Spleen (tissue), 11 donors: ENCODE measurements at regions not wholly inside any gene's neighbourhood (a gene's known extent, or its start where the extent isn't known, plus 50 kb on each side); places are given as distances from the start of the nearest gene placed in this dataset.

ENCODE experiments used
- DNase-seq: peaks from one replicate; pipeline ENCODE4 v3.0.0-alpha.2; 2020
- H3K27ac ChIP-seq, 8 donors: fragments of 200-600 bp; sonication (generic) in 7 of 8; 1 replicate in 4 of 8; 2 replicates in 4 of 8; pipeline versions ENCODE4 v1.5.0 to v1.8.0; 2016 to 2021; ENCODE audit warnings: inconsistent platforms in 4 of 8, mild to moderate bottlenecking in 4 of 8, moderate library complexity in 1 of 8
- H3K27me3 ChIP-seq, 7 donors: fragments of 200-600 bp; sonication (generic) in 6 of 7; replicated peaks in 1 of 7; 1 replicate in 4 of 7; 2 replicates in 3 of 7; pipeline versions ENCODE4 v1.5.0 to v1.8.0; 2016 to 2021; ENCODE audit warnings: inconsistent platforms in 3 of 7, mild to moderate bottlenecking in 1 of 7
- H3K36me3 ChIP-seq, 6 donors: fragments of 200-600 bp; sonication (generic) in 5 of 6; 1 replicate in 4 of 6; 2 replicates in 2 of 6; pipeline versions ENCODE4 v1.5.0 to v1.8.0; 2016 to 2021; ENCODE audit warnings: inconsistent platforms in 2 of 6
- H3K4me1 ChIP-seq, 6 donors: fragments of 200-600 bp; sonication (generic) in 5 of 6; 1 replicate in 3 of 6; 2 replicates in 3 of 6; pipeline versions ENCODE4 v1.5.0 to v1.8.0; 2016 to 2021; ENCODE audit warnings: inconsistent platforms in 3 of 6
- H3K4me3 ChIP-seq, 8 donors: fragments of 200-600 bp; sonication (generic) in 7 of 8; 1 replicate in 4 of 8; 2 replicates in 4 of 8; pipeline versions ENCODE4 v1.5.0 to v1.8.0; 2016 to 2021; ENCODE audit warnings: inconsistent platforms in 4 of 8, mild to moderate bottlenecking in 4 of 8, moderate library complexity in 2 of 8
- H3K9me3 ChIP-seq, 8 donors: fragments of 200-600 bp; sonication (generic) in 7 of 8; 1 replicate in 4 of 8; 2 replicates in 4 of 8; pipeline versions ENCODE4 v1.5.0 to v1.8.0; 2016 to 2021; ENCODE audit warnings: inconsistent platforms in 4 of 8
- CTCF ChIP-seq, 11 experiments: fragments of 200-600 bp in 7 of 11; fragments of 450-650 bp in 4 of 11; sonication (generic) in 4 of 11; IDR thresholded peaks in 8 of 11; conservative IDR thresholded peaks in 3 of 11; 1 replicate in 7 of 11; 2 replicates in 4 of 11; pipeline versions ENCODE4 v1.4.0 to v1.8.0; 2016 to 2021; ENCODE audit warnings: antibody characterized with exemption in 11 of 11, inconsistent platforms in 4 of 11, mild to moderate bottlenecking in 1 of 11
- POLR2A ChIP-seq, 3 donors: fragments of 450-650 bp; IDR thresholded peaks; one replicate each; pipeline ENCODE4 v1.5.1; 2017; ENCODE audit warnings: antibody characterized with exemption in 3 of 3, mild to moderate bottlenecking in 1 of 3
- POLR2AphosphoS5 ChIP-seq, 3 donors: sonication (generic); formaldehyde crosslinking; IDR thresholded peaks; one replicate each; pipeline ENCODE4 v1.5.1; 2017; ENCODE audit warnings: antibody characterized with exemption in 3 of 3
- whole genome bisulfite sequencing, 5 donors: extraction: QIAGEN DNeasy Blood & Tissue Kit in 3 of 5; methylation state at CpG; one replicate each; pipeline versions ENCODE4 v1.1.5 to v1.1.7; 2013 to 2018; 5-methylcytosine and 5-hydroxymethylcytosine counted together
- intact Hi-C: fragments of 100-400 bp; cut with DNase I; formaldehyde crosslinking; loops from one replicate; pipeline ENCODE4 v1.15.0; 2023; ENCODE audit warnings: low total_unique reads
- donor health status: healthy with polysubstance abuse.
- donor health status: DM: no; HTN: no; CAD: no; lungs with moderate emphysema.
- donor health status: DM: no; HTN: no; CAD: no.
- donor health status: Bipolar disorder and iron deficiency.
- donor health status: healthy.
- donor health status: DM: no; HTN: no; CAD: no.
- donor health status: DM: yes; HTN: yes; CAD: no.

GRCh38 chr11:106425819-106426218 lies 348.4 kb downstream of the AASDHPPT start:
- Histone ChIP-seq H3K9me3 (no peaks in the 10 kb centered on the region), H3K27ac (no peak overlapping the region), H3K4me1 (no peaks in the 10 kb centered on the region), H3K27me3 (no peaks in the 10 kb centered on the region), H3K4me3 (no peak overlapping the region), H3K36me3 (no peaks in the 10 kb centered on the region)
- TF ChIP-seq POLR2AphosphoS5 (IDR thresholded peaks at IDR 0.05) (no peak), POLR2A (IDR thresholded peaks at IDR 0.05) (no peak), CTCF (IDR thresholded peaks at IDR 0.05 in 8 of 11, conservative IDR thresholded peaks at IDR 0.05 in 3 of 11) (no peak)
- intact Hi-C loops: no loop called here
- WGBS, 5 donors: 88 to 94% (median 90%) methylated on average over 2 of the region's 2 CpGs
- DNase-seq: no peak

GRCh38 chr11:106426696-106427095 lies 349.2 kb downstream of the AASDHPPT start:
- Histone ChIP-seq H3K9me3 (no peaks in the 10 kb centered on the region), H3K4me1 (no peaks in the 10 kb centered on the region), H3K4me3 (no peak overlapping the region), H3K27ac (no peak overlapping the region), H3K36me3 (no peaks in the 10 kb centered on the region), H3K27me3 (no peaks in the 10 kb centered on the region)
- TF ChIP-seq POLR2A (IDR thresholded peaks at IDR 0.05) (no peak), POLR2AphosphoS5 (IDR thresholded peaks at IDR 0.05) (no peak), CTCF (IDR thresholded peaks at IDR 0.05 in 8 of 11, conservative IDR thresholded peaks at IDR 0.05 in 3 of 11) (no peak)
- DNase-seq: no peak
- intact Hi-C loops: no loop called here

GRCh38 chr11:106427736-106428135 lies 350.3 kb downstream of the AASDHPPT start:
- no peak for TF ChIP-seq POLR2A (IDR thresholded peaks at IDR 0.05)
- TF ChIP-seq CTCF (IDR thresholded peaks at IDR 0.05 in 8 of 11, conservative IDR thresholded peaks at IDR 0.05 in 3 of 11): no peak
- TF ChIP-seq POLR2AphosphoS5 (IDR thresholded peaks at IDR 0.05): no peak
- no peaks in the 10 kb centered on the region for H3K9me3 ChIP-seq
- intact Hi-C loops: no loop called here
- 51 to 73% (median 70%) methylated on average over 2 of the region's 2 CpGs for WGBS, 5 donors
- no peaks in the 10 kb centered on the region for H3K4me1 ChIP-seq
- no peak for DNase-seq
- no peak overlapping the region for H3K4me3 ChIP-seq
- H3K36me3 ChIP-seq: no peaks in the 10 kb centered on the region
- no peak overlapping the region for H3K27ac ChIP-seq
- H3K27me3 ChIP-seq: no peaks in the 10 kb centered on the region

GRCh38 chr11:106442032-106442431 lies 364.6 kb downstream of the AASDHPPT start:
- Histone ChIP-seq H3K27ac (no peak overlapping the region), H3K9me3 (no peaks in the 10 kb centered on the region), H3K36me3 (no peaks in the 10 kb centered on the region), H3K4me1 (no peaks in the 10 kb centered on the region), H3K27me3 (no peaks in the 10 kb centered on the region), H3K4me3 (no peak overlapping the region)
- intact Hi-C loops: no loop called here
- no peak for DNase-seq
- TF ChIP-seq POLR2AphosphoS5 (IDR thresholded peaks at IDR 0.05) (no peak), POLR2A (IDR thresholded peaks at IDR 0.05) (no peak), CTCF (IDR thresholded peaks at IDR 0.05 in 8 of 11, conservative IDR thresholded peaks at IDR 0.05 in 3 of 11) (no peak)
- WGBS, 5 donors: 64 to 87% (median 74%) methylated on average over 1 of the region's 1 CpG
